H1 (cell line): ENCODE measurements at regions not wholly inside any gene's neighbourhood (a gene's known extent, or its start where the extent isn't known, plus 50 kb on each side); places are given as distances from the start of the nearest gene placed in this dataset.

ENCODE experiments used
- CTCF ChIA-PET: fragments of 300-600 bp; sonication (Branson Sonifier 250); formaldehyde crosslinking; loops from one replicate; lab custom pipeline; 2021; ENCODE audit not compliant: partially characterized antibody; lab: Charles Lee
- POLR2A ChIA-PET: fragments of 300-600 bp; sonication (Branson Sonifier 250); formaldehyde crosslinking; loops from one replicate; lab custom pipeline; 2021; ENCODE audit warnings: inconsistent platforms; ENCODE audit not compliant: partially characterized antibody; lab: Charles Lee
- DNase-seq, 2 experiments: peaks; one replicate each; pipeline versions ENCODE4 v3.0.0 to v3.0.0-alpha.2; 2010 to 2022; ENCODE audit warnings: low spot score in 2 of 2, low read depth in 1 of 2, mixed read lengths in 1 of 2
- FAIRE-seq: peaks from 2 replicates; lab custom pipeline; 2011; peaks lifted over from hg19 to GRCh38; lab: Jason Lieb, UNC
- H2AFZ ChIP-seq: 2 replicates; pipeline ENCODE4 v1.8.1; 2012; ENCODE audit warnings: low read length, inconsistent platforms
- H2AK5ac ChIP-seq: 2 replicates; pipeline ENCODE4 v1.6.1; 2013; ENCODE audit warnings: low read depth, low read length
- H2BK120ac ChIP-seq: replicated peaks from 2 replicates; pipeline ENCODE3; 2013; ENCODE audit warnings: low read depth, low read length, inconsistent platforms
- H2BK12ac ChIP-seq: 2 replicates; pipeline ENCODE4 v1.6.1; 2013; ENCODE audit warnings: low read depth, low read length
- H2BK15ac ChIP-seq: 2 replicates; pipeline ENCODE4 v1.6.1; 2013; ENCODE audit warnings: low read length
- H2BK20ac ChIP-seq: 2 replicates; pipeline ENCODE4 v1.6.1; 2013; ENCODE audit warnings: low read length
- H2BK5ac ChIP-seq: 2 replicates; pipeline ENCODE4 v1.6.1; 2013; ENCODE audit warnings: low read depth, low read length
- H3K14ac ChIP-seq: 2 replicates; pipeline ENCODE4 v1.6.1; 2013; ENCODE audit warnings: inconsistent platforms; ENCODE audit not compliant: insufficient read length
- H3K18ac ChIP-seq: 2 replicates; pipeline ENCODE4 v1.6.1; 2013; ENCODE audit warnings: low read length; ENCODE audit errors: extremely low read depth
- H3K23ac ChIP-seq: 2 replicates; pipeline ENCODE4 v1.6.1; 2013; ENCODE audit warnings: inconsistent platforms; ENCODE audit not compliant: insufficient read length
- H3K23me2 ChIP-seq: 2 replicates; pipeline ENCODE4 v1.6.1; 2013; ENCODE audit warnings: low read depth, low read length
- H3K27ac ChIP-seq: 2 replicates; pipeline ENCODE4 v1.6.1; 2011; ENCODE audit warnings: low read depth, low read length, inconsistent platforms
- H3K27me3 ChIP-seq, 4 experiments: replicated peaks in 1 of 4; 1 replicate in 1 of 4; 2 replicates in 3 of 4; pipeline versions ENCODE4 v1.6.1 to v1.8.1; 2011 to 2013; ENCODE audit warnings: low read length in 3 of 4, mild to moderate bottlenecking in 3 of 4, inconsistent platforms in 2 of 4, mixed read lengths in 2 of 4, moderate library complexity in 1 of 4; ENCODE audit not compliant: control insufficient read depth in 3 of 4, insufficient read depth in 3 of 4; ENCODE audit errors: extremely low read depth in 1 of 4
- H3K36me3 ChIP-seq, 4 experiments: 2 replicates each; pipeline versions ENCODE4 v1.6.1 to v1.8.1; 2011 to 2013; ENCODE audit warnings: mild to moderate bottlenecking in 4 of 4, low read length in 3 of 4, moderate library complexity in 2 of 4, control low read depth in 1 of 4, inconsistent platforms in 1 of 4; ENCODE audit not compliant: insufficient read depth in 4 of 4, control insufficient read depth in 2 of 4
- H3K4ac ChIP-seq: replicated peaks from 2 replicates; pipeline ENCODE3; 2013; ENCODE audit warnings: low read length, low read depth, mixed read lengths, inconsistent platforms; ENCODE audit not compliant: insufficient read length
- H3K4me1 ChIP-seq, 4 experiments: replicated peaks in 1 of 4; 1 replicate in 1 of 4; 2 replicates in 3 of 4; pipeline versions ENCODE4 v1.6.1 to v1.8.1; 2011 to 2013; ENCODE audit warnings: low read length in 3 of 4, inconsistent platforms in 2 of 4, mixed read lengths in 1 of 4; ENCODE audit not compliant: insufficient read depth in 4 of 4, control insufficient read depth in 3 of 4
- H3K4me2 ChIP-seq, 2 experiments: 2 replicates each; pipeline versions ENCODE4 v1.6.1 to v1.8.1; 2011 to 2013; ENCODE audit warnings: low read depth in 2 of 2, low read length in 2 of 2, control low read depth in 1 of 2, inconsistent platforms in 1 of 2, mild to moderate bottlenecking in 1 of 2; ENCODE audit not compliant: insufficient read depth in 1 of 2
- H3K4me3 ChIP-seq, 4 experiments: fragments of 200-600, 300-600 bp in 1 of 4; sonication (generic), shearing (Covaris generic), sonication (Bioruptor Twin) in 1 of 4; 2 replicates each; pipeline versions ENCODE4 v1.5.1 to v1.8.1; 2011 to 2016; ENCODE audit warnings: low read length in 4 of 4, low read depth in 3 of 4, control low read depth in 2 of 4, inconsistent platforms in 2 of 4, mild to moderate bottlenecking in 2 of 4, mixed read lengths in 1 of 4, moderate library complexity in 1 of 4; ENCODE audit not compliant: insufficient read depth in 2 of 4; ENCODE audit errors: extremely low read depth in 1 of 4
- H3K56ac ChIP-seq: replicated peaks from 2 replicates; pipeline ENCODE3; 2013; ENCODE audit warnings: low read depth, mild to moderate bottlenecking, mixed read lengths, low read length, inconsistent platforms; ENCODE audit not compliant: insufficient read length
- H3K79me1 ChIP-seq: 2 replicates; pipeline ENCODE4 v1.6.1; 2013; ENCODE audit warnings: low read depth, low read length, control low read depth
- H3K79me2 ChIP-seq, 2 experiments: 2 replicates each; pipeline versions ENCODE4 v1.6.1 to v1.8.1; 2012 to 2013; ENCODE audit warnings: low read length in 2 of 2, mild to moderate bottlenecking in 2 of 2, inconsistent platforms in 1 of 2; ENCODE audit not compliant: insufficient read depth in 2 of 2, control insufficient read depth in 1 of 2
- H3K9ac ChIP-seq, 4 experiments: replicated peaks in 1 of 4; 1 replicate in 1 of 4; 2 replicates in 3 of 4; pipeline versions ENCODE4 v1.6.1 to v1.8.1; 2011 to 2013; ENCODE audit warnings: low read depth in 3 of 4, low read length in 3 of 4, control low read depth in 2 of 4, mild to moderate bottlenecking in 2 of 4, moderate library complexity in 2 of 4, inconsistent platforms in 1 of 4; ENCODE audit errors: extremely low read depth in 1 of 4
- H3K9me3 ChIP-seq, 2 experiments: 2 replicates each; pipeline versions ENCODE4 v1.6.1 to v1.8.1; 2012 to 2013; ENCODE audit warnings: mild to moderate bottlenecking in 2 of 2, moderate library complexity in 2 of 2, control low read depth in 1 of 2, inconsistent platforms in 1 of 2, low read depth in 1 of 2, low read length in 1 of 2, mixed read lengths in 1 of 2; ENCODE audit not compliant: insufficient read depth in 2 of 2
- H4K20me1 ChIP-seq, 2 experiments: replicated peaks in 1 of 2; 2 replicates each; pipeline versions ENCODE3 to v1.8.1; 2011 to 2013; ENCODE audit warnings: inconsistent platforms in 2 of 2, low read length in 2 of 2, mild to moderate bottlenecking in 1 of 2; ENCODE audit not compliant: insufficient read depth in 2 of 2, control insufficient read depth in 1 of 2
- H4K5ac ChIP-seq: 2 replicates; pipeline ENCODE4 v1.6.1; 2013; ENCODE audit warnings: low read length, low read depth, mixed read lengths, inconsistent platforms; ENCODE audit not compliant: insufficient read length
- H4K8ac ChIP-seq: 2 replicates; pipeline ENCODE4 v1.8.0; 2013; ENCODE audit warnings: mild to moderate bottlenecking, moderate library complexity, low read length, inconsistent platforms; ENCODE audit not compliant: insufficient read depth; ENCODE audit errors: extremely low read depth
- H4K91ac ChIP-seq: replicated peaks from 2 replicates; pipeline ENCODE3; 2013; ENCODE audit warnings: low read length, mixed read lengths, inconsistent platforms; ENCODE audit not compliant: insufficient read length
- BCL11A ChIP-seq, 2 experiments: IDR thresholded peaks; one replicate each; pipeline ENCODE4 v1.6.1; 2011; ENCODE audit warnings: low read depth in 2 of 2, low read length in 2 of 2, mild to moderate bottlenecking in 2 of 2
- CBX5 ChIP-seq: fragments of 300-800, 300-1000 bp; sonication (generic); IDR thresholded peaks from 2 replicates; pipeline ENCODE4 v1.7.1; 2016; ENCODE audit warnings: antibody characterized with exemption, low read length, low read depth
- GABPA ChIP-seq: IDR thresholded peaks from 2 replicates; pipeline ENCODE4 v1.6.1; 2011; ENCODE audit warnings: mild to moderate bottlenecking, low read length, moderate library complexity, borderline replicate concordance; ENCODE audit not compliant: insufficient read depth
- HDAC2 ChIP-seq, 2 experiments: fragments of 300-600 bp in 1 of 2; sonication (generic) in 1 of 2; IDR thresholded peaks; 2 replicates each; pipeline ENCODE4 v1.6.1; 2011 to 2012; ENCODE audit warnings: low read depth in 2 of 2, low read length in 2 of 2, mild to moderate bottlenecking in 2 of 2, moderate library complexity in 2 of 2, borderline replicate concordance in 1 of 2, inconsistent platforms in 1 of 2
- KDM1A ChIP-seq: fragments of 200-600, 300-600 bp; sonication (generic); IDR thresholded peaks from 2 replicates; pipeline ENCODE4 v1.7.1; 2016; ENCODE audit warnings: mild to moderate bottlenecking, low read length, borderline replicate concordance
- SP4 ChIP-seq: IDR thresholded peaks from 2 replicates; pipeline ENCODE4 v1.6.1; 2012; ENCODE audit warnings: low read length, inconsistent platforms
- SRF ChIP-seq: IDR thresholded peaks from 2 replicates; pipeline ENCODE4 v1.6.1; 2011; ENCODE audit warnings: mild to moderate bottlenecking, low read depth, low read length, moderate library complexity
- YY1 ChIP-seq: IDR thresholded peaks from 2 replicates; pipeline ENCODE4 v1.6.1; 2011; ENCODE audit warnings: low read depth, mild to moderate bottlenecking, low read length
- WGBS, 2 experiments: shearing (Covaris generic) in 1 of 2; methylation state at CpG; one replicate each; pipeline versions ENCODE4 v1.1.6 to v1.1.7; 2013 to 2015; ENCODE audit warnings: low lambda C conversion rate in 2 of 2, mixed read lengths in 2 of 2, inconsistent platforms in 1 of 2, low coverage in 1 of 2, missing lambda C conversion rate in 1 of 2; ENCODE audit not compliant: insufficient replicate concordance in 2 of 2, insufficient coverage in 1 of 2, insufficient read length in 1 of 2; ENCODE audit errors: extremely low coverage in 1 of 2, missing lambda C conversion rate in 1 of 2; 5-methylcytosine and 5-hydroxymethylcytosine counted together

DNA sequence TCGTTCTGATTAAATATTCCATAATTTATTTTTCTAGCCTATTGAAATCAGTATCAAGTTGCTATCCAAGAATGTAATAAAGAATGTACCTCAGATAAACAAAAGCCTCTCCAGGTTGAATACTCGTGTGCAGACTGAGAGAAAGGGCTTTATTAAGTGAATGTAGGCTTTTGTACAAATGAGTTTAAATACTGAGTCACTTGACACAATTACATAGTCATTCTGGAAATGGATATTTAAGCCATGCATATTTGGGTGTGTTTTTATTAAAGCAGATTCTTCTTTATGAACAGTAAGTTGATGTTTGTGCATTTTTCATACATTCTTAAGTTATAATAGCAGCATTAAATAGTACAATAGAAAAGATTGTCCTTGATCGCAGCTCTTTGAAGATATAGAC is 139.8 kb upstream of the GK2 start:
- Histone ChIP-seq H2BK20ac (no peak overlapping the region), H3K56ac (no peak overlapping the region), H3K27ac (no peak overlapping the region), H3K9ac (no peak overlapping the region), H2BK5ac (no peak overlapping the region), H4K8ac (no peak overlapping the region), H3K23me2 (no peaks in the 10 kb centered on the region), H3K18ac (no peak overlapping the region), H4K5ac (no peak overlapping the region), H4K91ac (no peak overlapping the region), H3K79me2 (no peaks in the 10 kb centered on the region), H3K4me1 (peaks cover 0 to 3% (median 0%) of the 10 kb centered on the region in 4 experiments; a peak in 3 of 7 replicates), H2BK120ac (no peak overlapping the region), H3K79me1 (no peaks in the 10 kb centered on the region), H3K4me3 (no peak overlapping the region), H4K20me1 (no peaks in the 10 kb centered on the region), H2AFZ (no peak overlapping the region), H3K23ac (no peak overlapping the region), H3K4me2 (no peak overlapping the region), H2BK12ac (no peak overlapping the region), H3K36me3 (peaks cover 0 to 54% (median 2%) of the 10 kb centered on the region in 4 experiments; a peak in 2 of 8 replicates), H3K4ac (no peak overlapping the region), H3K27me3 (no peaks in the 10 kb centered on the region), H3K14ac (no peak overlapping the region), H3K9me3 (peaks cover 0 to 6% of the 10 kb centered on the region in 2 experiments; a peak in 1 of 4 replicates), H2AK5ac (no peak overlapping the region), H2BK15ac (no peak overlapping the region)
- CTCF ChIA-PET, result no interaction called here
- POLR2A ChIA-PET, result no interaction called here
- DNase-seq (no peak), FAIRE-seq (no peak)
- TF ChIP-seq BCL11A (IDR thresholded peaks at IDR 0.05; ENCODE audit: low read depth in 2 of 2, low read length in 2 of 2), result no peak
- no peak for TF ChIP-seq GABPA
- TF ChIP-seq KDM1A, result no peak
- no peak for TF ChIP-seq SRF
- no peak for TF ChIP-seq YY1
- no peak for TF ChIP-seq HDAC2 (IDR thresholded peaks at IDR 0.05; ENCODE audit: borderline replicate concordance in 1 of 2, low read depth in 2 of 2, low read length in 2 of 2)
- TF ChIP-seq SP4, result no peak
- TF ChIP-seq CBX5, result no peak
- WGBS, 2 experiments, result 76% methylated on average over 3 of the region's 3 CpGs; no CpG with 5 or more reads in 1 of the 2 experiments
